Sigmoid colon (tissue), 3 donors: ENCODE measurements at regions not wholly inside any gene's neighbourhood (a gene's known extent, or its start where the extent isn't known, plus 50 kb on each side); places are given as distances from the start of the nearest gene placed in this dataset.

ENCODE experiments used
- POLR2A ChIP-seq, 2 donors: fragments of 450-650 bp; IDR thresholded peaks; one replicate each; pipeline ENCODE4 v1.6.1; 2016; ENCODE audit warnings: antibody characterized with exemption in 2 of 2, mild to moderate bottlenecking in 2 of 2, moderate library complexity in 2 of 2
- TF ChIP-seq, protein P1 (sequence below), 4 experiments: fragments of 450-650 bp in 3 of 4; fragments of 200-600 bp in 1 of 4; IDR thresholded peaks; one replicate each; pipeline ENCODE4 v1.5.1; 2016 to 2019; ENCODE audit warnings: antibody characterized with exemption in 4 of 4, mild to moderate bottlenecking in 3 of 4, moderate library complexity in 2 of 4

- TF ChIP-seq, protein P1, sequence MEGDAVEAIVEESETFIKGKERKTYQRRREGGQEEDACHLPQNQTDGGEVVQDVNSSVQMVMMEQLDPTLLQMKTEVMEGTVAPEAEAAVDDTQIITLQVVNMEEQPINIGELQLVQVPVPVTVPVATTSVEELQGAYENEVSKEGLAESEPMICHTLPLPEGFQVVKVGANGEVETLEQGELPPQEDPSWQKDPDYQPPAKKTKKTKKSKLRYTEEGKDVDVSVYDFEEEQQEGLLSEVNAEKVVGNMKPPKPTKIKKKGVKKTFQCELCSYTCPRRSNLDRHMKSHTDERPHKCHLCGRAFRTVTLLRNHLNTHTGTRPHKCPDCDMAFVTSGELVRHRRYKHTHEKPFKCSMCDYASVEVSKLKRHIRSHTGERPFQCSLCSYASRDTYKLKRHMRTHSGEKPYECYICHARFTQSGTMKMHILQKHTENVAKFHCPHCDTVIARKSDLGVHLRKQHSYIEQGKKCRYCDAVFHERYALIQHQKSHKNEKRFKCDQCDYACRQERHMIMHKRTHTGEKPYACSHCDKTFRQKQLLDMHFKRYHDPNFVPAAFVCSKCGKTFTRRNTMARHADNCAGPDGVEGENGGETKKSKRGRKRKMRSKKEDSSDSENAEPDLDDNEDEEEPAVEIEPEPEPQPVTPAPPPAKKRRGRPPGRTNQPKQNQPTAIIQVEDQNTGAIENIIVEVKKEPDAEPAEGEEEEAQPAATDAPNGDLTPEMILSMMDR (IDR thresholded peaks at IDR 0.05) = no peak
- no peak for TF ChIP-seq POLR2A (IDR thresholded peaks at IDR 0.05)
Observed at GRCh38 chr7:46212425-46213153, 291.5 kb upstream of the IGFBP3 start.
